ENCODE measurements at regions not wholly inside any gene's neighbourhood (a gene's known extent, or its start where the extent isn't known, plus 50 kb on each side); places are given as distances from the start of the nearest gene placed in this dataset.

DNA sequence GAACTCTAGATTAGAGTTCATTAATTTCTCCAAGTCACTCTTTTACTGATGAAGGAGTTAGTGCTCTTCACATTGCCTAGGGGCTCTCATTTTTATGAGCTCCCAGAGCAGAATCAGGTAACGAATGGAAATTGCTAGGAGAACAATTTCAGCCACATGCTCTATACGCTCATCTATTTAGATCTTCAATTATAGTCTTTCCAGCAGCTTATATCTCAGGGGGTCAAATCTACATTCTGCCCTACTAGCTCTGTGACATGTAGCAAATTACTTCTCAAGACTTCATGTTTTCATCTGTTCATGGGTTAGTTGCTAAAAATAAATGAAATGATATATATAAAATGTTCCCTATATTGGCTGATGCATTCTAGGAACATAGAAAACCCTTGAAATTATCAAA is 183.6 kb downstream of the PLPP3 start:
- Histone ChIP-seq H3K4me3 (ENCODE audit: low read depth in 1 of 2, low read length in 2 of 2) (no peak overlapping the region), H3K9ac (ENCODE audit: low read depth in 1 of 2, low read length in 2 of 2) (no peak overlapping the region), H3K9me3 (ENCODE audit: control insufficient read depth in 1 of 2, low read length in 2 of 2) (no peaks in the 10 kb centered on the region)

DNA sequence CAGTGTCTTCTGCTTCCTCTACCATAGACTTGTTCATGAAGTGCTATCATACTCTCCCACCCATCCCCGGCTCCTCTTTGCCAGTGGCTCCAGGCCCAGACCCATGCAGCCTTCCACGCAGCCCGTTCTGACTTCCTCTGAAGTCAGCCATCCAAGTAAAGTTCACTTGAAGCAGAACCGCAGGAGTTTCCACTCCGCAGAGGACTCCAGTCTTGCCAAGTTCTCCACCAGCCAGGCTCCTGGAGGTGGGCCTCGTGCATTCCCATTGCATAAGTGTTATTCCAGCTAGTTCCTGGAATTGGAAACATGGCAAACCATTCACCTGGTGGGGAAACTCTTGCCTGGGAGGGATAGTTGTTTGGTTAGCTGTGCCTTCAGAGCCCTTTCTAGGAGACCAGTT is 185.1 kb downstream of the PLPP3 start:
- Histone ChIP-seq H3K36me3 (ENCODE audit: control insufficient read depth in 1 of 2, insufficient read depth in 2 of 2, low read length in 2 of 2) (no peaks in the 10 kb centered on the region), H3K4me3 (ENCODE audit: low read depth in 1 of 2, low read length in 2 of 2) (no peak overlapping the region), H3K27me3 (ENCODE audit: control insufficient read depth in 1 of 2, insufficient read depth in 2 of 2, low read length in 2 of 2) (peaks cover 0 to 8% of the 10 kb centered on the region in 2 donors), H3K27ac (ENCODE audit: low read depth, low read length) (no peak overlapping the region), H3K9me3 (ENCODE audit: control insufficient read depth in 1 of 2, low read length in 2 of 2) (no peaks in the 10 kb centered on the region), H3K9ac (ENCODE audit: low read depth in 1 of 2, low read length in 2 of 2) (no peak overlapping the region), H3K4me1 (ENCODE audit: control insufficient read depth in 1 of 2, insufficient read depth in 2 of 2, low read length in 2 of 2) (no peaks in the 10 kb centered on the region)

More for the DNA sequence above, 183.6 kb downstream of the PLPP3 start:
- Histone ChIP-seq H3K36me3 (ENCODE audit: control insufficient read depth in 1 of 2, insufficient read depth in 2 of 2, low read length in 2 of 2) (no peaks in the 10 kb centered on the region), H3K4me1 (ENCODE audit: control insufficient read depth in 1 of 2, insufficient read depth in 2 of 2, low read length in 2 of 2) (no peaks in the 10 kb centered on the region), H3K27me3 (ENCODE audit: control insufficient read depth in 1 of 2, insufficient read depth in 2 of 2, low read length in 2 of 2) (peaks cover 0 to 8% of the 10 kb centered on the region in 2 donors), H3K27ac (ENCODE audit: low read depth, low read length) (no peak overlapping the region)

DNA sequence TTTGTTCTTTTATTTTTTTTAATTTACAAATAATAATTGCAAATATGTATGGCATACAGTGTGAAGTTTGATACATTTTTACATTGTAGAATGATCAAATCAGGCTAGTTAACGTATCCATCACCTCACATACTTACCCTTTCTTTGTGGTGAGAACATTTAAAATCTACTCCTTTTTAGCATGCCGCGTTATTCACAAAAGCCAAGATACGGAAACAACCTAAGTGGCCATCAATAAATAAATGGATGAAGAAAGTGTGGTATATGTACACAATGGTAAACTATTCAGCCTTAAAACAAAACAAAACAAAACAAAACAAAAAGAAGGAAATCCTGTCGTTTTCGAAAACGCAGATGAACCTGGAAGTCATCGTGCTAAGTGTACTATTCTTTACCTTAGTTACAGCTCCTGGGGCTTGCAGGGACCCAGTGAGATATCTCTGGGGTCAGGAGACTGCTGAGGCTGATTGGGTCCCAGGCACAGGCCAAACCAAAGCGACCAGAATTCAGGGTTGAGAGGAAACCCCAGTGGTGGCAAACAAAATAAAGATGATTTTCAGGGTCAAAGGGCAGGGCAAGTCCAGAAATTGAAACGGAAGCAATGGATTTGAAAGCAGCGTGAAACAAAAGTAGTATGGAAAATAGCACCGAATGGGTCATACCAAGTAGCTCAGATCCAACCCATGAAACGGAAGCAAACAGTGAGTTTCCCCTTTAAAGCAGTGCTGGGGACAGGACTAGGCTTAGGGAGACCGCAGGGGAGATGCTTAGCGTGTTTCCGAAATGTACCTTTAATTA is 188.2 kb downstream of the PLPP3 start:
- Histone ChIP-seq H3K27ac (ENCODE audit: low read depth, low read length) (no peak overlapping the region), H3K4me3 (ENCODE audit: low read depth in 1 of 2, low read length in 2 of 2) (no peak overlapping the region), H3K9ac (ENCODE audit: low read depth in 1 of 2, low read length in 2 of 2) (no peak overlapping the region), H3K36me3 (ENCODE audit: control insufficient read depth in 1 of 2, insufficient read depth in 2 of 2, low read length in 2 of 2) (no peaks in the 10 kb centered on the region), H3K27me3 (ENCODE audit: control insufficient read depth in 1 of 2, insufficient read depth in 2 of 2, low read length in 2 of 2) (no peaks in the 10 kb centered on the region), H3K9me3 (ENCODE audit: control insufficient read depth in 1 of 2, low read length in 2 of 2) (no peaks in the 10 kb centered on the region), H3K4me1 (ENCODE audit: control insufficient read depth in 1 of 2, insufficient read depth in 2 of 2, low read length in 2 of 2) (no peaks in the 10 kb centered on the region)

DNA sequence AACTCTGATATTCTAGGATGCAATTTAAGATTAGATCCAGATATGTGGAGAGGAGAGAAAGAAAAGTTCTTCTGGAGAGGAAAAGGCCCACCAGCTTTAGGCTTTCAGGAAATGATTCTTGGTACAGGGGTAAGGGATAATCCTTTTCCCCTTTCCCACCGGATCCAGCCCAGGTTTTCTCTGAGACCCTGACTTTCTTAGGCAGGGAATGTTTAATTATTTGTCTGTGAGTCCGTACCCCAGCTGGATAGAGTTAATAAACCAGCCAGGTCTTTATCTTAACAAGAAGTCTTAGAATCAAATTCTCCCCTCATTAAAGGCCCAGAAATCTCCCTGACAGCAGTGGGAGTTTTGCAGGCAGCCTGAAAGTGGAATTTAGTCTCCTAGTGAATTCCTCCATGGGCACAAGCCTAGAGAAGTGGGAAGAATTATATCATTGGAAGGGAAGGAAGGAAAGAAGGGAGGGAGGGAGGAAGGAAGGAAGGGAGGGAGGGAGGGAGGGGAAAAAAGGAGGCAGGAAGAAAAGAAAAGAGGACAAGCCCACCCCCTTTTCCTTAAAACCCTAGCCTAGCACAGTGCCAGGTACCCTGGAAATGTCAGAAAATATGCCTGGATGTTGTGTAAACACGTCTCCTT is 189.0 kb downstream of the PLPP3 start:
- Histone ChIP-seq H3K36me3 (ENCODE audit: control insufficient read depth in 1 of 2, insufficient read depth in 2 of 2, low read length in 2 of 2) (no peaks in the 10 kb centered on the region), H3K27me3 (ENCODE audit: control insufficient read depth in 1 of 2, insufficient read depth in 2 of 2, low read length in 2 of 2) (no peaks in the 10 kb centered on the region), H3K9me3 (ENCODE audit: control insufficient read depth in 1 of 2, low read length in 2 of 2) (no peaks in the 10 kb centered on the region), H3K27ac (ENCODE audit: low read depth, low read length) (no peak overlapping the region), H3K4me1 (ENCODE audit: control insufficient read depth in 1 of 2, insufficient read depth in 2 of 2, low read length in 2 of 2) (no peaks in the 10 kb centered on the region), H3K4me3 (ENCODE audit: low read depth in 1 of 2, low read length in 2 of 2) (no peak overlapping the region), H3K9ac (ENCODE audit: low read depth in 1 of 2, low read length in 2 of 2) (no peak overlapping the region)

DNA sequence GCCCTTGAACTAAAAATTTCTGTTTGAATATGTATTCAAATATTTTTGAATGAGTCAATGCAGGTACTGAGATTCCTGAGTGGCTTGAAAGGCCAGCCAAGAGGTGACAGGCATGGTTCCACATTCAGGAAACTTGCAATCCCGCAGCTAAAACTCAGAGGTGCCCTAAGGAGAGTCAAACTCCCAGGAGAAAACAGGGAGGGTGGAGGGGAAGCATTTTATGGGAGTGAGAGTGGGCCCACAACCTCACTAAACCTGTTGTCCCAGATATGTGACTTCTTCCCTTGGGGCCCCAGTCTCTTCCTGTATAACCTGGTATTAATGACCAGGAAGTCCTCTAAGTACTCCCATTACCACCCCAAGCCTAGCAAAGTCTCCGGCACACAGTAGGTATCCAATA is 189.6 kb downstream of the PLPP3 start:
- H3K27me3 ChIP-seq (ENCODE audit: control insufficient read depth in 1 of 2, insufficient read depth in 2 of 2, low read length in 2 of 2), result no peaks in the 10 kb centered on the region
- no peaks in the 10 kb centered on the region for H3K9me3 ChIP-seq (ENCODE audit: control insufficient read depth in 1 of 2, low read length in 2 of 2)
- no peak overlapping the region for H3K9ac ChIP-seq (ENCODE audit: low read depth in 1 of 2, low read length in 2 of 2)
- no peak overlapping the region for H3K27ac ChIP-seq (ENCODE audit: low read depth, low read length)
- no peaks in the 10 kb centered on the region for H3K36me3 ChIP-seq (ENCODE audit: control insufficient read depth in 1 of 2, insufficient read depth in 2 of 2, low read length in 2 of 2)
- H3K4me3 ChIP-seq (ENCODE audit: low read depth in 1 of 2, low read length in 2 of 2), result no peak overlapping the region
- no peaks in the 10 kb centered on the region for H3K4me1 ChIP-seq (ENCODE audit: control insufficient read depth in 1 of 2, insufficient read depth in 2 of 2, low read length in 2 of 2)

DNA sequence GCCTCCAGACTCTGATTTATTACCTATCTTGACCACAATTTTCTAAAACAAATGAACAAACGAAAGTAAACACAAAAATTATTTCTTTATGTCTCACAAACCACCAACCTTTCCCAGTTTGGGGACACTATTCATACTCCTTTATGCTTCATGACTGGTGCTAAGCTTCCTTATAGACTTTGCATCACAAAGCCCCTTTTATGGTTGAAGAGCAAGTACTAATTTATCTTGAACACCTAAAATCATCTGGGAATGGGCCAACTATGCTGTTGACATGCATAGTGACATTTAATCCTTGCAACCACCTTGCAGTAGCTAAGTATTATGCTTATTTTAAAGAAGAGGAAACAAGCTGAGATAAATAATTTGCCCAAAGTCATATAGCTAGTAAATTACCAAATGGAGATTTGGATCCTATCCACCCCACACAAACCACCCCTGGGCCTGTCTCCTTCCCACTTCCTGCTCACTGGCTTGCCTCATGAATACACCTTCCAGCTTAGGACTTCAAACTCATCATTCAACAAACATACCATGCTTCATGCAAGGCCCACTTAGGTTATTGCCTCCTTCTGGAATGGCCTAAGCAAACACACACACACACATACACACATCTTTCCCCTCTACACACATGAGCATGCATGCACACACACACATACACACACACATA is 192.2 kb downstream of the PLPP3 start:
- Histone ChIP-seq H3K27me3 (ENCODE audit: control insufficient read depth in 1 of 2, insufficient read depth in 2 of 2, low read length in 2 of 2) (no peaks in the 10 kb centered on the region), H3K9ac (ENCODE audit: low read depth in 1 of 2, low read length in 2 of 2) (no peak overlapping the region), H3K36me3 (ENCODE audit: control insufficient read depth in 1 of 2, insufficient read depth in 2 of 2, low read length in 2 of 2) (no peaks in the 10 kb centered on the region), H3K9me3 (ENCODE audit: control insufficient read depth in 1 of 2, low read length in 2 of 2) (no peaks in the 10 kb centered on the region), H3K4me1 (ENCODE audit: control insufficient read depth in 1 of 2, insufficient read depth in 2 of 2, low read length in 2 of 2) (no peaks in the 10 kb centered on the region), H3K27ac (ENCODE audit: low read depth, low read length) (no peak overlapping the region), H3K4me3 (ENCODE audit: low read depth in 1 of 2, low read length in 2 of 2) (no peak overlapping the region)

DNA sequence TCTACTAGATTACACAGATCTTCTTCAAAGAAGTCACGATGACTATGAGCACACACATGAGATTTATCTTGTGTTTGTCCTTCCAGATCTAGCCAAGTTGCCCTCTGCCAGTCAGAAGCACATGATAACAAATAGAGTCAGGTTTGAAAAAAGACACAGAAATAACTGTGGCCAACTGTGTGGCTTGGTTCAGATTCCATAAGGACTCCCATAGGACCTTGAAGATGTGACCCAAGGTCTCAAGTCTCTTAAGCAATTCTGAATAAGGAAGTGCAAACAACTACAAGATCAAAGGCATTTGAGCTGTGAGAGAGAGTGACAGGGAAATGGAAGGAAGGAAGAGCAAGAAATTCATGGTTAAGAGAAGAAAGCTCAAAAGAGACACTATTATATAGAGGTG is 194.0 kb downstream of the PLPP3 start:
- Histone ChIP-seq H3K27me3 (ENCODE audit: control insufficient read depth in 1 of 2, insufficient read depth in 2 of 2, low read length in 2 of 2) (peaks cover 0 to 2% of the 10 kb centered on the region in 2 donors), H3K4me1 (ENCODE audit: control insufficient read depth in 1 of 2, insufficient read depth in 2 of 2, low read length in 2 of 2) (no peaks in the 10 kb centered on the region), H3K36me3 (ENCODE audit: control insufficient read depth in 1 of 2, insufficient read depth in 2 of 2, low read length in 2 of 2) (no peaks in the 10 kb centered on the region), H3K9ac (ENCODE audit: low read depth in 1 of 2, low read length in 2 of 2) (no peak overlapping the region), H3K27ac (ENCODE audit: low read depth, low read length) (no peak overlapping the region), H3K4me3 (ENCODE audit: low read depth in 1 of 2, low read length in 2 of 2) (no peak overlapping the region), H3K9me3 (ENCODE audit: control insufficient read depth in 1 of 2, low read length in 2 of 2) (no peaks in the 10 kb centered on the region)

DNA sequence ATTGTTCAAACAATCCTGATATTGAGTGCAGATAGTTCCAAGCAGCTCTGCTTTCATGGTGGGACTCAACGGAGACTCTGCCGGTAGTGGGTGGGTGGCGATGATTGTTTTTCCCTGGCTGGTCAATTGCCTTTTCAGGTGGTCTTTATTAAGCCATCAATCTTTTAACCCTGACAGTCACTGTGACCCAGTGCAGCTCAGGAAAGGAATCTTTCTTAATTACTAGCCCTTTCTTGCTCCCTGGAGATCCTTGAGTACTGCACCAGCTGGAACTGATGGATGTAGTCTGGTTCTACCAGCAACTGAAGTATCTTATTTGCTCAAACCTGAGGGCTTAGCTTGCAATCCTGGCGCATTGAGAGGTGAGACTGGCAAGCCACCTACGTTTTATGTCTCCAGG is 196.4 kb downstream of the PLPP3 start:
- no peaks in the 10 kb centered on the region for H3K4me1 ChIP-seq (ENCODE audit: control insufficient read depth in 1 of 2, insufficient read depth in 2 of 2, low read length in 2 of 2)
- H3K27me3 ChIP-seq (ENCODE audit: control insufficient read depth in 1 of 2, insufficient read depth in 2 of 2, low read length in 2 of 2), result peaks cover 0 to 3% of the 10 kb centered on the region in 2 donors
- H3K36me3 ChIP-seq (ENCODE audit: control insufficient read depth in 1 of 2, insufficient read depth in 2 of 2, low read length in 2 of 2), result no peaks in the 10 kb centered on the region
- H3K9ac ChIP-seq (ENCODE audit: low read depth in 1 of 2, low read length in 2 of 2), result no peak overlapping the region
- no peak overlapping the region for H3K4me3 ChIP-seq (ENCODE audit: low read depth in 1 of 2, low read length in 2 of 2)
- H3K27ac ChIP-seq (ENCODE audit: low read depth, low read length), result no peak overlapping the region
- H3K9me3 ChIP-seq (ENCODE audit: control insufficient read depth in 1 of 2, low read length in 2 of 2), result no peaks in the 10 kb centered on the region

DNA sequence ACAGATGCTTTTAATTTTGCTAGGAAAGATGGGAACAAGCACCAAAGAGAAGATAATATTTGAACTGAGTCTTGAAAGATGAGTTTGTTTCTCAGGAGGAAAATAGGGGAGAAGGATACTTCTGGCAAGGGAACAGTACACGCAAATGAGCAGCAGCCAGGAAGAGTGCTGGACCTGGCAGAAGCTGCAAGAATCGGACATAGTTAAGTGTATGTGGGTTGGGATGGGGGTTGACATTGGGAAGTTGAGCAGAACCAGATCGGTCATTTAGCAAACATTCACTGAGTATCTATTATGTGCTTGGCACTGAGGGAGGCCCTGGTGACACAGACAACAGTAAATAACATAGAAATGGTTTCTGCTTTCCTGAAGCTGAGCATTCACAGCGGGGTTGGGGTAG is 198.8 kb downstream of the PLPP3 start:
- Histone ChIP-seq H3K9me3 (ENCODE audit: control insufficient read depth in 1 of 2, low read length in 2 of 2) (no peaks in the 10 kb centered on the region), H3K27me3 (ENCODE audit: control insufficient read depth in 1 of 2, insufficient read depth in 2 of 2, low read length in 2 of 2) (peaks cover 3% of the 10 kb centered on the region in 2 donors), H3K4me3 (ENCODE audit: low read depth in 1 of 2, low read length in 2 of 2) (no peak overlapping the region), H3K36me3 (ENCODE audit: control insufficient read depth in 1 of 2, insufficient read depth in 2 of 2, low read length in 2 of 2) (no peaks in the 10 kb centered on the region), H3K27ac (ENCODE audit: low read depth, low read length) (no peak overlapping the region), H3K9ac (ENCODE audit: low read depth in 1 of 2, low read length in 2 of 2) (no peak overlapping the region), H3K4me1 (ENCODE audit: control insufficient read depth in 1 of 2, insufficient read depth in 2 of 2, low read length in 2 of 2) (peaks cover 0 to 4% of the 10 kb centered on the region in 2 donors)

DNA sequence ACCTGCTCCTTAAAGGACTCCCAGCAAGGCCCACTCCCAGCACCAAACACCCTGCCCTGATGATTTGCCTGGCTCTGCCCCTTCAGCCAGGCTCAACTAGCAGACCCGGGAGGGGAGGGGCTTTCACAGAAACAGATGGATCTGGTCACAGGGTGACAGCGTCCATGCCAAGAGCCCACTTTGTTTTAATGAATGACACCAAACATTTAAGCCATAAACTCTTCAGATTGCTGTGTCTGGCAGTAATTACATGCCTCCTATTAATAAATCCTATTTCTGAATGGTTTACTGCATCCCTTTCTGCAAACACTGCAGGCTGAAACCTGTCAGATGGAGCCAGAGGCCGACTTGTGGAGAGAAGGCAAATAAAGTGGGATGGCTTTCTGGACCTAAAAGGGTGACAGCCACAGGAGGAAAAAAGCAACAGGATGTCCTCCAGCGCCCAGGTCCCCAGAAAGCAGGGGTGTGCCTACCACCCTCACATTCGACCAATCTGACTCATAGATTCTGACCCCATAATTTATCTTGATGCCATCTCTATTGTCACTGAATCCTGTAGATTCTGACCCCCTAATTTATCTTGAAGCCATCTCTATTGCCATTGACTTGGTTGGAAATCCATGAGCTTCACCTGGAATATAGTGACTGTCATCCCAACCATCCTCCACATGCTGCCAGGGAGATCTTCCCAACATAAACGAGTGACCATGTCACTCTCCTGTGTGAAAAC is 200.9 kb downstream of the PLPP3 start:
- Histone ChIP-seq H3K4me3 (ENCODE audit: low read depth in 1 of 2, low read length in 2 of 2) (no peak overlapping the region), H3K27me3 (ENCODE audit: control insufficient read depth in 1 of 2, insufficient read depth in 2 of 2, low read length in 2 of 2) (peaks cover 3% of the 10 kb centered on the region in 2 donors), H3K27ac (ENCODE audit: low read depth, low read length) (no peak overlapping the region), H3K9me3 (ENCODE audit: control insufficient read depth in 1 of 2, low read length in 2 of 2) (no peaks in the 10 kb centered on the region), H3K4me1 (ENCODE audit: control insufficient read depth in 1 of 2, insufficient read depth in 2 of 2, low read length in 2 of 2) (peaks cover 4 to 5% of the 10 kb centered on the region in 2 donors), H3K36me3 (ENCODE audit: control insufficient read depth in 1 of 2, insufficient read depth in 2 of 2, low read length in 2 of 2) (no peaks in the 10 kb centered on the region), H3K9ac (ENCODE audit: low read depth in 1 of 2, low read length in 2 of 2) (no peak overlapping the region)
